SK-N-SH (cell line): ENCODE measurements at regions not wholly inside any gene's neighbourhood (a gene's known extent, or its start where the extent isn't known, plus 50 kb on each side); places are given as distances from the start of the nearest gene placed in this dataset.

ENCODE experiments used
- CTCF ChIA-PET: fragments of 300-600, 350-600 bp; formaldehyde crosslinking; extraction: SDS; loops from one replicate; lab custom pipeline; 2021; lab: Yijun Ruan, JAX
- POLR2A ChIA-PET: fragments of 350-600 bp; sonication (Branson Sonifier 250); formaldehyde crosslinking; extraction: SDS; loops from one replicate; lab custom pipeline; 2020; ENCODE audit warnings: antibody characterized with exemption, inconsistent platforms; lab: Yijun Ruan, JAX
- DNase-seq: peaks from one replicate; pipeline ENCODE4 v3.0.0; 2012
- H2AFZ ChIP-seq: fragments of 200-600 bp; sonication (generic); 2 replicates; pipeline ENCODE4 v1.8.1; 2016; ENCODE audit warnings: antibody characterized with exemption, mild to moderate bottlenecking, low read depth
- H3F3A ChIP-seq: fragments of 200-600 bp; sonication (generic); replicated peaks from 2 replicates; pipeline ENCODE3; 2016; ENCODE audit warnings: antibody characterized with exemption, mild to moderate bottlenecking; ENCODE audit not compliant: insufficient read depth
- H3K27ac ChIP-seq, 2 experiments: fragments of 200-500 bp in 1 of 2; fragments of 200-600 bp in 1 of 2; sonication (Bioruptor generic) in 1 of 2; sonication (generic), shearing (Covaris generic) in 1 of 2; 2 replicates each; pipeline versions ENCODE4 v1.5.1 to v1.6.1; 2014 to 2016; ENCODE audit warnings: low read depth in 2 of 2, inconsistent platforms in 1 of 2, low read length in 1 of 2, mild to moderate bottlenecking in 1 of 2, mixed read lengths in 1 of 2
- H3K27me3 ChIP-seq: fragments of 200-600 bp; sonication (generic), shearing (Covaris generic); 2 replicates; pipeline ENCODE4 v1.6.1; 2016; ENCODE audit warnings: mixed run types; ENCODE audit not compliant: insufficient read depth
- H3K36me3 ChIP-seq, 2 experiments: fragments of 200-500 bp in 1 of 2; fragments of 200-600 bp in 1 of 2; sonication (Bioruptor generic) in 1 of 2; sonication (generic) in 1 of 2; replicated peaks in 1 of 2; 2 replicates each; pipeline versions ENCODE3 to v1.5.1; 2014 to 2016; ENCODE audit warnings: low read length in 1 of 2, mild to moderate bottlenecking in 1 of 2; ENCODE audit not compliant: insufficient read depth in 2 of 2, control insufficient read depth in 1 of 2
- H3K4me1 ChIP-seq, 2 experiments: fragments of 200-500 bp in 1 of 2; fragments of 200-600 bp in 1 of 2; sonication (Bioruptor generic) in 1 of 2; sonication (generic), shearing (Covaris generic) in 1 of 2; 2 replicates each; pipeline versions ENCODE4 v1.5.1 to v1.6.1; 2014 to 2016; ENCODE audit warnings: low read depth in 1 of 2, low read length in 1 of 2, mixed run types in 1 of 2; ENCODE audit not compliant: insufficient read depth in 2 of 2, control insufficient read depth in 1 of 2
- H3K4me2 ChIP-seq: fragments of 200-600 bp; sonication (generic), shearing (Covaris generic); 2 replicates; pipeline ENCODE4 v1.6.1; 2017; ENCODE audit warnings: mixed run types
- H3K4me3 ChIP-seq, 2 experiments: fragments of 200-500 bp in 1 of 2; fragments of 200-600 bp in 1 of 2; sonication (Bioruptor generic) in 1 of 2; sonication (generic), shearing (Covaris generic) in 1 of 2; 2 replicates each; pipeline versions ENCODE4 v1.5.1 to v1.8.1; 2014 to 2016; ENCODE audit warnings: low read depth in 2 of 2, inconsistent platforms in 1 of 2, low read length in 1 of 2, mild to moderate bottlenecking in 1 of 2, mixed read lengths in 1 of 2, moderate library complexity in 1 of 2
- H3K79me2 ChIP-seq: fragments of 200-600 bp; sonication (generic); 2 replicates; pipeline ENCODE4 v1.8.1; 2017; ENCODE audit warnings: mild to moderate bottlenecking; ENCODE audit not compliant: insufficient read depth
- H3K9ac ChIP-seq: fragments of 200-600 bp; sonication (generic); 2 replicates; pipeline ENCODE4 v1.6.1; 2017; ENCODE audit warnings: mixed run types
- H3K9me2 ChIP-seq: fragments of 200-600 bp; sonication (generic); 2 replicates; pipeline ENCODE4 v1.6.1; 2017; ENCODE audit warnings: mixed run types
- H3K9me3 ChIP-seq: fragments of 200-600 bp; sonication (generic); 2 replicates; pipeline ENCODE4 v1.6.1; 2017; ENCODE audit warnings: mixed run types, mild to moderate bottlenecking, moderate library complexity
- H4K20me1 ChIP-seq: fragments of 200-600 bp; sonication (generic); 2 replicates; pipeline ENCODE4 v1.6.1; 2017; ENCODE audit warnings: mild to moderate bottlenecking, mixed run types; ENCODE audit not compliant: insufficient read depth
- ELF1 ChIP-seq: IDR thresholded peaks from 2 replicates; pipeline ENCODE4 v1.4.0; 2012
- GABPA ChIP-seq: IDR thresholded peaks from 2 replicates; pipeline ENCODE4 v1.4.0; 2012; ENCODE audit warnings: low read depth, mild to moderate bottlenecking
- JUND ChIP-seq: IDR thresholded peaks from 2 replicates; pipeline ENCODE4 v1.4.0; 2012
- NRF1 ChIP-seq: IDR thresholded peaks from 2 replicates; pipeline ENCODE4 v1.6.1; 2012; ENCODE audit warnings: low read depth, mild to moderate bottlenecking, low read length
- POLR2AphosphoS5 ChIP-seq: IDR thresholded peaks from 2 replicates; pipeline ENCODE4 v1.6.1; 2012; ENCODE audit warnings: low read depth, low read length
- REST ChIP-seq: IDR thresholded peaks from 2 replicates; pipeline ENCODE4 v1.6.1; 2012; ENCODE audit warnings: mild to moderate bottlenecking, low read depth, low read length, moderate library complexity
- SIN3A ChIP-seq: IDR thresholded peaks from 2 replicates; pipeline ENCODE4 v1.6.1; 2012; ENCODE audit warnings: low read depth, mild to moderate bottlenecking, low read length, moderate library complexity, borderline replicate concordance
- TAF1 ChIP-seq: IDR thresholded peaks from 2 replicates; pipeline ENCODE4 v1.6.1; 2012; ENCODE audit warnings: low read depth, mild to moderate bottlenecking, low read length, moderate library complexity, borderline replicate concordance
- USF1 ChIP-seq: IDR thresholded peaks from 2 replicates; pipeline ENCODE4 v1.4.0; 2012; ENCODE audit warnings: low read depth, borderline replicate concordance
- ZBTB33 ChIP-seq: IDR thresholded peaks from 2 replicates; pipeline ENCODE4 v1.4.0; 2012; ENCODE audit warnings: low read depth, borderline replicate concordance
- WGBS: methylation state at CpG from one replicate; pipeline ENCODE4 v1.1.6; 2017; ENCODE audit warnings: low lambda C conversion rate; 5-methylcytosine and 5-hydroxymethylcytosine counted together

GRCh38 chr3:99236576-99236975 lies 335.1 kb upstream of the DCBLD2 start:
- no peaks in the 10 kb centered on the region for H3K27me3 ChIP-seq
- H3K9me2 ChIP-seq = no peaks in the 10 kb centered on the region
- no peak overlapping the region for H3K27ac ChIP-seq
- TF ChIP-seq TAF1 = no peak
- no peak for TF ChIP-seq REST
- no peak for TF ChIP-seq POLR2AphosphoS5
- ChIA-PET POLR2A (no interaction called here), CTCF (no interaction called here)
- no peaks in the 10 kb centered on the region for H3K4me1 ChIP-seq
- H4K20me1 ChIP-seq = no peaks in the 10 kb centered on the region
- no peak overlapping the region for H2AFZ ChIP-seq
- no peaks in the 10 kb centered on the region for H3K9me3 ChIP-seq
- no peak overlapping the region for H3K9ac ChIP-seq
- no peak overlapping the region for H3K4me2 ChIP-seq
- H3K4me3 ChIP-seq = no peak overlapping the region
- no peaks in the 10 kb centered on the region for H3K79me2 ChIP-seq
- no peak for DNase-seq
- H3K36me3 ChIP-seq = no peaks in the 10 kb centered on the region
- no peaks in the 10 kb centered on the region for H3F3A ChIP-seq

- H3K4me1 ChIP-seq = no peaks in the 10 kb centered on the region
- TF ChIP-seq ZBTB33 (no peak), USF1 (no peak), GABPA (no peak), REST (no peak), NRF1 (no peak), ELF1 (no peak), SIN3A (no peak), JUND (no peak)
- no peaks in the 10 kb centered on the region for H3K9me3 ChIP-seq
- no peaks in the 10 kb centered on the region for H4K20me1 ChIP-seq
- CTCF ChIA-PET = no interaction called here
- H3F3A ChIP-seq = no peaks in the 10 kb centered on the region
- no peak overlapping the region for H3K27ac ChIP-seq
- POLR2A ChIA-PET = no interaction called here
- no peak overlapping the region for H3K9ac ChIP-seq
- no peaks in the 10 kb centered on the region for H3K79me2 ChIP-seq
- no peaks in the 10 kb centered on the region for H3K9me2 ChIP-seq
- DNase-seq = no peak
- 14% methylated on average over 1 of the region's 1 CpG for WGBS
- no peaks in the 10 kb centered on the region for H3K27me3 ChIP-seq
- no peaks in the 10 kb centered on the region for H3K36me3 ChIP-seq
- no peak overlapping the region for H3K4me3 ChIP-seq
- H2AFZ ChIP-seq = no peak overlapping the region
- no peak overlapping the region for H3K4me2 ChIP-seq
Measured at GRCh38 chr3:99232696-99233095, 331.2 kb upstream of the DCBLD2 start.
